GM12878 (cell line): ENCODE measurements at regions not wholly inside any gene's neighbourhood (a gene's known extent, or its start where the extent isn't known, plus 50 kb on each side); places are given as distances from the start of the nearest gene placed in this dataset.

Source experiments
- ATAC-seq: fragments of 200-7000 bp; cut with Tn5 transposase; 3 replicates; pipeline ENCODE4 v1.9.1; 2020; ENCODE audit warnings: mild to moderate bottlenecking, moderate library complexity
- BruUV-seq: library from RNA; stranded (reverse); fragments of 400-500 nt; replicated peaks from 2 replicates; lab custom pipeline; 2021; lab: Mats Ljungman, UMichigan
- CTCF ChIA-PET: fragments of 300-600 bp; sonication (Branson Sonifier 250); formaldehyde crosslinking; extraction: SDS; loops from one replicate; lab custom pipeline; 2021; ENCODE audit warnings: inconsistent platforms; lab: Yijun Ruan, JAX
- POLR2A ChIA-PET: fragments of 350-600 bp; formaldehyde crosslinking; extraction: SDS; loops from one replicate; lab custom pipeline; 2021; ENCODE audit warnings: inconsistent platforms; lab: Charles Lee
- RAD21 ChIA-PET: fragments of 300-600 bp; sonication (Branson Sonifier 250); formaldehyde crosslinking; loops from one replicate; lab custom pipeline; 2023; ENCODE audit warnings: antibody characterized with exemption; ENCODE audit not compliant: unreplicated experiment; lab: Charles Lee
- SMC1A ChIA-PET: fragments of 300-600 bp; sonication (Branson Sonifier 250); formaldehyde crosslinking; loops from one replicate; lab custom pipeline; 2023; ENCODE audit not compliant: unreplicated experiment, uncharacterized antibody; lab: Charles Lee
- DNase-seq: peaks from one replicate; pipeline ENCODE4 v3.0.0-alpha.2; 2011; ENCODE audit warnings: low read depth, low spot score
- FAIRE-seq: peaks from 3 replicates; lab custom pipeline; 2011; peaks lifted over from hg19 to GRCh38; lab: Jason Lieb, UNC
- H2AFZ ChIP-seq: 2 replicates; pipeline ENCODE4 v1.6.0; 2011; ENCODE audit warnings: low read depth, low read length, control low read depth; ENCODE audit not compliant: control insufficient read depth
- H3K27ac ChIP-seq: 2 replicates; pipeline ENCODE4 v1.5.1; 2011; ENCODE audit warnings: control low read depth; ENCODE audit not compliant: control insufficient read depth, insufficient read depth
- H3K27me3 ChIP-seq, 2 experiments: replicated peaks in 1 of 2; 2 replicates each; pipeline versions ENCODE4 v1.6.0 to v1.6.1; 2011; ENCODE audit warnings: low read length in 1 of 2; ENCODE audit not compliant: control insufficient read depth in 2 of 2, insufficient read depth in 2 of 2
- H3K36me3 ChIP-seq, 2 experiments: 2 replicates each; pipeline ENCODE4 v1.5.1; 2011; ENCODE audit warnings: low read length in 1 of 2; ENCODE audit not compliant: control insufficient read depth in 2 of 2, insufficient read depth in 2 of 2
- H3K4me1 ChIP-seq: 2 replicates; pipeline ENCODE4 v1.6.1; 2011; ENCODE audit warnings: mild to moderate bottlenecking, low read length, moderate library complexity, mixed read lengths; ENCODE audit not compliant: control insufficient read depth, insufficient read depth
- H3K4me2 ChIP-seq: 2 replicates; pipeline ENCODE4 v1.6.0; 2011; ENCODE audit warnings: control low read depth; ENCODE audit not compliant: control insufficient read depth, insufficient read depth
- H3K4me3 ChIP-seq: fragments of 200-600 bp; sonication (generic); 2 replicates; pipeline ENCODE4 v1.5.1; 2016
- H3K79me2 ChIP-seq: 2 replicates; pipeline ENCODE4 v1.6.0; 2011; ENCODE audit warnings: low read length; ENCODE audit not compliant: control insufficient read depth, insufficient read depth
- H3K9ac ChIP-seq: 2 replicates; pipeline ENCODE4 v1.8.0; 2011; ENCODE audit warnings: low read length, control low read depth, mixed read lengths; ENCODE audit not compliant: control insufficient read depth, insufficient read depth
- H3K9me3 ChIP-seq: replicated peaks from 3 replicates; pipeline ENCODE4 v1.5.1; 2011; ENCODE audit warnings: mild to moderate bottlenecking, low read length; ENCODE audit not compliant: control insufficient read depth, insufficient read depth
- H4K20me1 ChIP-seq: 2 replicates; pipeline ENCODE4 v1.6.0; 2011; ENCODE audit not compliant: control insufficient read depth, insufficient read depth
- E2F8 ChIP-seq: fragments of 450-650 bp; IDR thresholded peaks from 2 replicates; pipeline ENCODE4 v1.6.1; 2018; ENCODE audit warnings: mild to moderate bottlenecking, low read depth, moderate library complexity; ENCODE audit not compliant: partially characterized antibody
- FOS ChIP-seq: IDR thresholded peaks from 3 replicates; pipeline ENCODE4 v1.6.1; 2011; ENCODE audit warnings: borderline replicate concordance; ENCODE audit not compliant: insufficient read length; ENCODE audit errors: extremely low read depth
- MTA2 ChIP-seq: fragments of 450-650 bp; IDR thresholded peaks from 2 replicates; pipeline ENCODE4 v1.6.1; 2016; ENCODE audit warnings: low read depth, mild to moderate bottlenecking, moderate library complexity
- MTA3 ChIP-seq: IDR thresholded peaks from 2 replicates; pipeline ENCODE4 v1.6.1; 2012; ENCODE audit warnings: low read length, inconsistent platforms, borderline replicate concordance
- NBN ChIP-seq: fragments of 450-650 bp; IDR thresholded peaks from 2 replicates; pipeline ENCODE4 v1.6.1; 2016
- SIN3A ChIP-seq: IDR thresholded peaks from 2 replicates; pipeline ENCODE4 v1.6.1; 2012; ENCODE audit warnings: low read depth, low read length, improper control_type of control experiment
- SPI1 ChIP-seq: IDR thresholded peaks from 2 replicates; pipeline ENCODE4 v1.6.1; 2011; ENCODE audit warnings: low read depth, mild to moderate bottlenecking, low read length, moderate library complexity, borderline replicate concordance; ENCODE audit not compliant: insufficient read depth
- TCF7 ChIP-seq: IDR thresholded peaks from 2 replicates; pipeline ENCODE4 v1.6.1; 2014; ENCODE audit warnings: antibody characterized with exemption, borderline replicate concordance
- ZNF207 ChIP-seq: fragments of 450-650 bp; IDR thresholded peaks from 2 replicates; pipeline ENCODE4 v1.6.1; 2014; ENCODE audit warnings: antibody characterized with exemption, mild to moderate bottlenecking, borderline replicate concordance
- ZZZ3 ChIP-seq: IDR thresholded peaks from 2 replicates; pipeline ENCODE4 v1.6.1; 2011; ENCODE audit warnings: low read depth; ENCODE audit not compliant: control insufficient read depth, insufficient read length
- whole genome bisulfite sequencing: methylation state at CpG from one replicate; pipeline ENCODE4 v1.1.6; 2016; ENCODE audit warnings: low lambda C conversion rate; ENCODE audit not compliant: insufficient replicate concordance, insufficient coverage; ENCODE audit errors: missing lambda C conversion rate; 5-methylcytosine and 5-hydroxymethylcytosine counted together
- in situ Hi-C: fragments of 300-500 bp; cut with MboI; formaldehyde crosslinking; loops from 9 replicates; pipeline ENCODE4 v1.14.3; 2018; ENCODE audit warnings: mixed read lengths
- intact Hi-C: fragments of 100-400 bp; cut with micrococcal nuclease; formaldehyde crosslinking; loops from one replicate; pipeline ENCODE4 v1.14.2; 2022; ENCODE audit not compliant: unreplicated experiment
- TF ChIP-seq, protein P1 (sequence below): fragments of 450-650 bp; conservative IDR thresholded peaks from 2 replicates; pipeline ENCODE4 v1.6.1; 2017; ENCODE audit warnings: mild to moderate bottlenecking, moderate library complexity
- TF ChIP-seq, protein P2 (sequence below): fragments of 450-650 bp; IDR thresholded peaks from 2 replicates; pipeline ENCODE4 v1.6.1; 2016; ENCODE audit warnings: mild to moderate bottlenecking
- TF ChIP-seq, protein P3 (sequence below): IDR thresholded peaks from 2 replicates; pipeline ENCODE4 v1.6.1; 2011; ENCODE audit warnings: borderline replicate concordance, low read depth, mild to moderate bottlenecking, moderate library complexity, mixed read lengths, low read length; ENCODE audit not compliant: insufficient read depth; ENCODE audit errors: extremely low read length

GRCh38 chr1:94349853-94350252 is 68.3 kb upstream of the ABCD3 start:
- no peak overlapping the region for H3K4me2 ChIP-seq
- H3K9ac ChIP-seq: no peak overlapping the region
- no peaks in the 10 kb centered on the region for H4K20me1 ChIP-seq
- intact Hi-C loops (no loop called here), in situ Hi-C loops (no loop called here)
- no peaks in the 10 kb centered on the region for H3K4me1 ChIP-seq
- CTCF ChIA-PET: no interaction called here
- ATAC-seq: no peak
- H3K9me3 ChIP-seq: no peaks in the 10 kb centered on the region
- TF ChIP-seq SPI1 (no peak), NBN (no peak), ZNF207 (no peak), ZZZ3 (no peak), FOS (no peak), E2F8 (no peak), MTA2 (no peak), SIN3A (no peak), MTA3 (no peak), TCF7 (no peak)
- TF ChIP-seq, protein P1, sequence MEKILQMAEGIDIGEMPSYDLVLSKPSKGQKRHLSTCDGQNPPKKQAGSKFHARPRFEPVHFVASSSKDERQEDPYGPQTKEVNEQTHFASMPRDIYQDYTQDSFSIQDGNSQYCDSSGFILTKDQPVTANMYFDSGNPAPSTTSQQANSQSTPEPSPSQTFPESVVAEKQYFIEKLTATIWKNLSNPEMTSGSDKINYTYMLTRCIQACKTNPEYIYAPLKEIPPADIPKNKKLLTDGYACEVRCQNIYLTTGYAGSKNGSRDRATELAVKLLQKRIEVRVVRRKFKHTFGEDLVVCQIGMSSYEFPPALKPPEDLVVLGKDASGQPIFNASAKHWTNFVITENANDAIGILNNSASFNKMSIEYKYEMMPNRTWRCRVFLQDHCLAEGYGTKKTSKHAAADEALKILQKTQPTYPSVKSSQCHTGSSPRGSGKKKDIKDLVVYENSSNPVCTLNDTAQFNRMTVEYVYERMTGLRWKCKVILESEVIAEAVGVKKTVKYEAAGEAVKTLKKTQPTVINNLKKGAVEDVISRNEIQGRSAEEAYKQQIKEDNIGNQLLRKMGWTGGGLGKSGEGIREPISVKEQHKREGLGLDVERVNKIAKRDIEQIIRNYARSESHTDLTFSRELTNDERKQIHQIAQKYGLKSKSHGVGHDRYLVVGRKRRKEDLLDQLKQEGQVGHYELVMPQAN: no peak
- TF ChIP-seq, protein P2, sequence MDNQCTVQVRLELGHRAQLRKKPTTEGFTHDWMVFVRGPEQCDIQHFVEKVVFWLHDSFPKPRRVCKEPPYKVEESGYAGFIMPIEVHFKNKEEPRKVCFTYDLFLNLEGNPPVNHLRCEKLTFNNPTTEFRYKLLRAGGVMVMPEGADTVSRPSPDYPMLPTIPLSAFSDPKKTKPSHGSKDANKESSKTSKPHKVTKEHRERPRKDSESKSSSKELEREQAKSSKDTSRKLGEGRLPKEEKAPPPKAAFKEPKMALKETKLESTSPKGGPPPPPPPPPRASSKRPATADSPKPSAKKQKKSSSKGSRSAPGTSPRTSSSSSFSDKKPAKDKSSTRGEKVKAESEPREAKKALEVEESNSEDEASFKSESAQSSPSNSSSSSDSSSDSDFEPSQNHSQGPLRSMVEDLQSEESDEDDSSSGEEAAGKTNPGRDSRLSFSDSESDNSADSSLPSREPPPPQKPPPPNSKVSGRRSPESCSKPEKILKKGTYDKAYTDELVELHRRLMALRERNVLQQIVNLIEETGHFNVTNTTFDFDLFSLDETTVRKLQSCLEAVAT: no peak
- TF ChIP-seq, protein P3, sequence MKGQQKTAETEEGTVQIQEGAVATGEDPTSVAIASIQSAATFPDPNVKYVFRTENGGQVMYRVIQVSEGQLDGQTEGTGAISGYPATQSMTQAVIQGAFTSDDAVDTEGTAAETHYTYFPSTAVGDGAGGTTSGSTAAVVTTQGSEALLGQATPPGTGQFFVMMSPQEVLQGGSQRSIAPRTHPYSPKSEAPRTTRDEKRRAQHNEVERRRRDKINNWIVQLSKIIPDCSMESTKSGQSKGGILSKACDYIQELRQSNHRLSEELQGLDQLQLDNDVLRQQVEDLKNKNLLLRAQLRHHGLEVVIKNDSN: no peak
- no peak for DNase-seq
- SMC1A ChIA-PET: no interaction called here
- BruUV-seq: no TSS peak
- RAD21 ChIA-PET: no interaction called here
- no peak overlapping the region for H2AFZ ChIP-seq
- H3K4me3 ChIP-seq: no peak overlapping the region
- no peak overlapping the region for H3K27ac ChIP-seq
- H3K27me3 ChIP-seq: peaks cover 0 to 2% of the 10 kb centered on the region in 2 experiments; a peak in 1 of 4 replicates
- no peak for FAIRE-seq
- WGBS: 0% methylated on average over 2 of the region's 2 CpGs
- POLR2A ChIA-PET: no interaction called here
- no peaks in the 10 kb centered on the region for H3K36me3 ChIP-seq
- H3K79me2 ChIP-seq: no peaks in the 10 kb centered on the region
